Smooth muscle cell (in vitro differentiated cells): ENCODE measurements at regions not wholly inside any gene's neighbourhood (a gene's known extent, or its start where the extent isn't known, plus 50 kb on each side); places are given as distances from the start of the nearest gene placed in this dataset.
"Not testable (repeated sequence)": the region's sequence is repeated elsewhere in the genome, so short reads cannot be mapped to it uniquely, and the experiment has no call there.

Source experiments
- DNase-seq: peaks from one replicate; lab custom pipeline; 2025; ENCODE audit not compliant: unreplicated experiment; lab: John Stamatoyannopoulos, UW
- H2AFZ ChIP-seq: fragments of 200-600 bp; sonication (generic); 2 replicates; pipeline ENCODE4 v1.6.0; 2016; ENCODE audit warnings: antibody characterized with exemption, low read depth, mild to moderate bottlenecking
- H3F3A ChIP-seq: fragments of 200-600 bp; sonication (generic); 2 replicates; pipeline ENCODE4 v1.6.0; 2017; ENCODE audit warnings: antibody characterized with exemption, low read depth
- H3K27ac ChIP-seq: fragments of 200-600 bp; sonication (generic); 2 replicates; pipeline ENCODE4 v1.5.1; 2016; ENCODE audit warnings: low read depth, mild to moderate bottlenecking
- H3K27me3 ChIP-seq: fragments of 200-600 bp; sonication (generic); 2 replicates; pipeline ENCODE4 v1.6.1; 2016; ENCODE audit warnings: low read depth, mild to moderate bottlenecking
- H3K36me3 ChIP-seq: fragments of 200-600 bp; sonication (generic); 2 replicates; pipeline ENCODE4 v1.5.1; 2016; ENCODE audit warnings: low read depth
- H3K4me1 ChIP-seq: fragments of 200-600 bp; sonication (generic); 2 replicates; pipeline ENCODE4 v1.5.1; 2016; ENCODE audit warnings: low read depth
- H3K4me2 ChIP-seq: fragments of 200-600 bp; sonication (generic); 2 replicates; pipeline ENCODE4 v1.6.0; 2016; ENCODE audit warnings: mild to moderate bottlenecking
- H3K4me3 ChIP-seq: fragments of 200-600 bp; sonication (generic); 2 replicates; pipeline ENCODE4 v1.5.1; 2016; ENCODE audit warnings: mild to moderate bottlenecking
- H3K79me2 ChIP-seq: fragments of 200-600 bp; sonication (generic); 2 replicates; pipeline ENCODE4 v1.6.0; 2016; ENCODE audit warnings: low read depth, mild to moderate bottlenecking
- H3K9ac ChIP-seq: fragments of 200-600 bp; sonication (generic); 2 replicates; pipeline ENCODE4 v1.6.0; 2016; ENCODE audit warnings: low read depth
- H3K9me3 ChIP-seq: fragments of 200-600 bp; sonication (generic); replicated peaks from 2 replicates; pipeline ENCODE4 v1.5.1; 2016; ENCODE audit warnings: low read depth
- H4K20me1 ChIP-seq: fragments of 200-600 bp; sonication (generic); 2 replicates; pipeline ENCODE4 v1.6.0; 2016; ENCODE audit warnings: low read depth
- CTCF ChIP-seq: fragments of 200-600 bp; sonication (generic); IDR thresholded peaks from 2 replicates; pipeline ENCODE4 v1.5.1; 2017; ENCODE audit warnings: borderline replicate concordance, mild to moderate bottlenecking, antibody characterized with exemption; ENCODE audit not compliant: insufficient read depth, poor library complexity, severe bottlenecking
- WGBS: methylation state at CpG from one replicate; pipeline ENCODE4 v1.1.7; 2016; ENCODE audit warnings: low lambda C conversion rate; 5-methylcytosine and 5-hydroxymethylcytosine counted together

GRCh38 chr7:142562688-142563087, 186.6 kb upstream of the PRSS1 start:
- Histone ChIP-seq H3K27ac (no peak overlapping the region), H3K4me3 (no peak overlapping the region), H3K27me3 (no peaks in the 10 kb centered on the region), H3K4me1 (peaks cover 5% of the 10 kb centered on the region), H2AFZ (no peak overlapping the region), H3F3A (no peaks in the 10 kb centered on the region), H3K9ac (no peak overlapping the region), H4K20me1 (no peaks in the 10 kb centered on the region), H3K9me3 (no peaks in the 10 kb centered on the region), H3K36me3 (no peaks in the 10 kb centered on the region), H3K79me2 (no peaks in the 10 kb centered on the region), H3K4me2 (no peak overlapping the region)
- no peak for DNase-seq
- 88% methylated on average over 1 of the region's 1 CpG for WGBS
- no peak for TF ChIP-seq CTCF

- not testable (repeated sequence) for H2AFZ ChIP-seq, H3K79me2 ChIP-seq, H3F3A ChIP-seq, H3K4me3 ChIP-seq, DNase-seq, H4K20me1 ChIP-seq, H3K4me1 ChIP-seq, H3K27me3 ChIP-seq, H3K4me2 ChIP-seq, H3K9me3 ChIP-seq, H3K27ac ChIP-seq, H3K9ac ChIP-seq, H3K36me3 ChIP-seq
- WGBS, result 93% methylated on average over 3 of the region's 3 CpGs
Measured at GRCh38 chr7:142561396-142561795, 187.9 kb upstream of the PRSS1 start.

GRCh38 chr7:142560770-142561169, 188.5 kb upstream of the PRSS1 start:
- not testable (repeated sequence) for H3F3A ChIP-seq, H3K4me3 ChIP-seq, H3K79me2 ChIP-seq, H3K27ac ChIP-seq, H3K9ac ChIP-seq, H3K9me3 ChIP-seq, H3K4me1 ChIP-seq, H3K4me2 ChIP-seq, H3K36me3 ChIP-seq, H3K27me3 ChIP-seq, H2AFZ ChIP-seq, H4K20me1 ChIP-seq, DNase-seq
- WGBS, result 93% methylated on average over 6 of the region's 6 CpGs

- peaks cover 8% of the 10 kb centered on the region for H3K4me1 ChIP-seq
- H3F3A ChIP-seq, result no peaks in the 10 kb centered on the region
- H4K20me1 ChIP-seq, result no peaks in the 10 kb centered on the region
- H3K9ac ChIP-seq, result no peak overlapping the region
- no peaks in the 10 kb centered on the region for H3K36me3 ChIP-seq
- H3K4me2 ChIP-seq, result peak overlapping the region; percentile 9
- H2AFZ ChIP-seq, result no peak overlapping the region
- WGBS, result 81% methylated on average over 2 of the region's 2 CpGs
- no peak for TF ChIP-seq CTCF
- no peaks in the 10 kb centered on the region for H3K27me3 ChIP-seq
- no peaks in the 10 kb centered on the region for H3K9me3 ChIP-seq
- H3K27ac ChIP-seq, result no peak overlapping the region
- no peak overlapping the region for H3K4me3 ChIP-seq
- H3K79me2 ChIP-seq, result no peaks in the 10 kb centered on the region
- DNase-seq, result no peak
Measured at GRCh38 chr7:142560166-142560565, 189.1 kb upstream of the PRSS1 start.

GRCh38 chr7:142557971-142558582, 191.2 kb upstream of the PRSS1 start:
- TF ChIP-seq CTCF, result peak; percentile 63
- DNase-seq, result no peak
- H3K4me1 ChIP-seq, result peaks cover 5% of the 10 kb centered on the region
- no peak overlapping the region for H3K27ac ChIP-seq
- H3K4me2 ChIP-seq, result no peak overlapping the region
- H3K9ac ChIP-seq, result no peak overlapping the region
- no peak overlapping the region for H2AFZ ChIP-seq
- H3K9me3 ChIP-seq, result no peaks in the 10 kb centered on the region
- H3K4me3 ChIP-seq, result no peak overlapping the region
- no peaks in the 10 kb centered on the region for H3F3A ChIP-seq
- H4K20me1 ChIP-seq, result no peaks in the 10 kb centered on the region
- H3K36me3 ChIP-seq, result no peaks in the 10 kb centered on the region
- H3K27me3 ChIP-seq, result no peaks in the 10 kb centered on the region
- H3K79me2 ChIP-seq, result no peaks in the 10 kb centered on the region
- 59% methylated on average over 5 of the region's 5 CpGs for WGBS
